MM.1S (cell line): ENCODE measurements at regions not wholly inside any gene's neighbourhood (a gene's known extent, or its start where the extent isn't known, plus 50 kb on each side); places are given as distances from the start of the nearest gene placed in this dataset.

Experiments used
- DNase-seq: peaks from one replicate; pipeline ENCODE4 v3.0.0-alpha.2; 2015
- H2AFZ ChIP-seq: fragments of 300-600 bp; sonication (generic); 2 replicates; pipeline ENCODE4 v1.6.0; 2016; ENCODE audit warnings: antibody characterized with exemption, low read length
- H3F3A ChIP-seq: fragments of 300-600 bp; sonication (generic); 2 replicates; pipeline ENCODE4 v1.6.1; 2016; ENCODE audit warnings: mild to moderate bottlenecking, antibody characterized with exemption, low read length, moderate library complexity, mixed read lengths; ENCODE audit not compliant: insufficient read depth
- H3K27ac ChIP-seq: fragments of 300-600 bp; sonication (generic); 2 replicates; pipeline ENCODE4 v1.5.1; 2016; ENCODE audit warnings: mild to moderate bottlenecking, low read length
- H3K27me3 ChIP-seq: fragments of 300-600 bp; sonication (generic); replicated peaks from 2 replicates; pipeline ENCODE4 v1.6.0; 2016; ENCODE audit warnings: low read length; ENCODE audit not compliant: insufficient read depth
- H3K36me3 ChIP-seq: fragments of 300-600 bp; sonication (generic); replicated peaks from 2 replicates; pipeline ENCODE4 v1.6.1; 2016; ENCODE audit warnings: mild to moderate bottlenecking, low read length, mixed read lengths; ENCODE audit not compliant: insufficient read depth
- H3K4me1 ChIP-seq: fragments of 300-600 bp; sonication (generic); 2 replicates; pipeline ENCODE4 v1.6.1; 2016; ENCODE audit warnings: low read length, mixed read lengths
- H3K4me2 ChIP-seq: fragments of 300-600 bp; sonication (generic); 2 replicates; pipeline ENCODE4 v1.6.0; 2016; ENCODE audit warnings: low read depth, low read length
- H3K4me3 ChIP-seq: fragments of 300-600 bp; sonication (generic); 2 replicates; pipeline ENCODE4 v1.5.1; 2016; ENCODE audit warnings: low read length, mixed read lengths
- H3K79me2 ChIP-seq: fragments of 300-600 bp; sonication (generic); 2 replicates; pipeline ENCODE4 v1.6.1; 2016; ENCODE audit warnings: mixed run types, low read length, mixed read lengths
- H3K9ac ChIP-seq: fragments of 300-600 bp; sonication (generic); 2 replicates; pipeline ENCODE4 v1.6.1; 2016; ENCODE audit warnings: low read length, mixed read lengths
- H3K9me2 ChIP-seq: fragments of 300-600 bp; sonication (generic); replicated peaks from 2 replicates; pipeline ENCODE4 v1.6.1; 2016; ENCODE audit warnings: mild to moderate bottlenecking, low read length, mixed read lengths; ENCODE audit not compliant: insufficient read depth
- H3K9me3 ChIP-seq: fragments of 300-600 bp; sonication (generic); replicated peaks from 2 replicates; pipeline ENCODE4 v1.6.1; 2016; ENCODE audit warnings: mild to moderate bottlenecking, low read length, mixed read lengths; ENCODE audit not compliant: insufficient read depth
- H4K20me1 ChIP-seq: fragments of 300-600 bp; sonication (generic); 2 replicates; pipeline ENCODE4 v1.6.1; 2016; ENCODE audit warnings: mild to moderate bottlenecking, low read length, moderate library complexity, mixed read lengths; ENCODE audit not compliant: insufficient read depth
- CTCF ChIP-seq: fragments of 300-600 bp; sonication (generic); IDR thresholded peaks from 2 replicates; pipeline ENCODE4 v1.5.1; 2016; ENCODE audit warnings: antibody characterized with exemption, low read length, mixed read lengths
- EZH2 ChIP-seq: fragments of 300-600 bp; sonication (generic); optimal IDR thresholded peaks from 2 replicates; pipeline ENCODE3; 2017; ENCODE audit warnings: low read depth, mild to moderate bottlenecking, antibody characterized with exemption, low read length, mixed read lengths
- EZH2phosphoT487 ChIP-seq: fragments of 300-600 bp; sonication (generic); IDR thresholded peaks from 2 replicates; pipeline ENCODE4 v1.6.1; 2018; ENCODE audit warnings: antibody characterized with exemption, low read length

- H3K4me2 ChIP-seq, result no peak overlapping the region
- no peaks in the 10 kb centered on the region for H3K9me2 ChIP-seq
- H3K36me3 ChIP-seq, result no peaks in the 10 kb centered on the region
- no peaks in the 10 kb centered on the region for H3K4me1 ChIP-seq
- no peak for DNase-seq
- H3K27ac ChIP-seq, result no peak overlapping the region
- no peaks in the 10 kb centered on the region for H3K9me3 ChIP-seq
- H3K27me3 ChIP-seq, result no peaks in the 10 kb centered on the region
- TF ChIP-seq EZH2phosphoT487 (no peak), CTCF (no peak), EZH2 (no peak)
- no peaks in the 10 kb centered on the region for H3F3A ChIP-seq
- no peak overlapping the region for H3K9ac ChIP-seq
- H2AFZ ChIP-seq, result no peak overlapping the region
- no peak overlapping the region for H3K4me3 ChIP-seq
- no peaks in the 10 kb centered on the region for H4K20me1 ChIP-seq
- no peaks in the 10 kb centered on the region for H3K79me2 ChIP-seq
Measured at GRCh38 chr18:73707035-73707434, 440.6 kb downstream of the FBXO15 start.

- Histone ChIP-seq H3K9me3 (no peaks in the 10 kb centered on the region), H3K4me3 (no peak overlapping the region), H3K79me2 (no peaks in the 10 kb centered on the region), H3K27me3 (no peaks in the 10 kb centered on the region), H2AFZ (no peak overlapping the region), H3K4me1 (no peaks in the 10 kb centered on the region), H3K36me3 (no peaks in the 10 kb centered on the region), H4K20me1 (no peaks in the 10 kb centered on the region), H3K9me2 (no peaks in the 10 kb centered on the region), H3K4me2 (no peak overlapping the region), H3K27ac (no peak overlapping the region), H3F3A (no peaks in the 10 kb centered on the region), H3K9ac (no peak overlapping the region)
- TF ChIP-seq CTCF (no peak), EZH2phosphoT487 (no peak), EZH2 (no peak)
- no peak for DNase-seq
Measured at GRCh38 chr18:73697353-73697752, 450.3 kb downstream of the FBXO15 start.

GRCh38 chr18:73696698-73697097 is 450.9 kb downstream of the FBXO15 start:
- H3K36me3 ChIP-seq, result no peaks in the 10 kb centered on the region
- H4K20me1 ChIP-seq, result no peaks in the 10 kb centered on the region
- H3K9me2 ChIP-seq, result no peaks in the 10 kb centered on the region
- DNase-seq, result no peak
- H3K9ac ChIP-seq, result no peak overlapping the region
- H3K4me3 ChIP-seq, result no peak overlapping the region
- H3K4me2 ChIP-seq, result no peak overlapping the region
- no peaks in the 10 kb centered on the region for H3K4me1 ChIP-seq
- no peak overlapping the region for H3K27ac ChIP-seq
- H3K79me2 ChIP-seq, result no peaks in the 10 kb centered on the region
- TF ChIP-seq CTCF (no peak), EZH2 (no peak), EZH2phosphoT487 (no peak)
- no peak overlapping the region for H2AFZ ChIP-seq
- no peaks in the 10 kb centered on the region for H3K9me3 ChIP-seq
- no peaks in the 10 kb centered on the region for H3F3A ChIP-seq
- no peaks in the 10 kb centered on the region for H3K27me3 ChIP-seq
